Heart right ventricle (tissue), 16 donors: ENCODE measurements at regions not wholly inside any gene's neighbourhood (a gene's known extent, or its start where the extent isn't known, plus 50 kb on each side); places are given as distances from the start of the nearest gene placed in this dataset.

Experiments
- ATAC-seq, 8 donors: fragments of 200-7000 bp; cut with Tn5 transposase; one replicate each; pipeline ENCODE4 v1.9.1; 2020; ENCODE audit warnings: mild to moderate bottlenecking in 8 of 8, moderate library complexity in 8 of 8, moderate number of reproducible peaks in 1 of 8
- DNase-seq, 2 donors: peaks; one replicate each; pipeline ENCODE4 v3.0.0-alpha.2; 2020
- H3K27ac ChIP-seq, 10 donors: fragments of 200-600 bp; sonication (generic) in 2 of 10; one replicate each; pipeline versions ENCODE4 v1.5.0 to v1.8.0; 2020 to 2022; ENCODE audit warnings: mild to moderate bottlenecking in 3 of 10
- H3K27me3 ChIP-seq, 7 donors: fragments of 200-600 bp; one replicate each; pipeline ENCODE4 v1.8.0; 2021 to 2022; ENCODE audit warnings: mild to moderate bottlenecking in 2 of 7
- H3K36me3 ChIP-seq, 9 donors: fragments of 200-600 bp; sonication (generic) in 1 of 9; one replicate each; pipeline versions ENCODE4 v1.5.0 to v1.8.0; 2020 to 2022; ENCODE audit warnings: mild to moderate bottlenecking in 2 of 9
- H3K4me1 ChIP-seq, 9 donors: fragments of 200-600 bp; sonication (generic) in 1 of 9; one replicate each; pipeline versions ENCODE4 v1.5.0 to v1.8.0; 2020 to 2022; ENCODE audit warnings: mild to moderate bottlenecking in 4 of 9
- H3K4me3 ChIP-seq, 10 donors: fragments of 200-600 bp; sonication (generic) in 2 of 10; one replicate each; pipeline versions ENCODE4 v1.5.0 to v1.8.0; 2020 to 2022; ENCODE audit warnings: mild to moderate bottlenecking in 7 of 10, moderate library complexity in 2 of 10
- H3K9me3 ChIP-seq, 11 donors: fragments of 200-600 bp in 10 of 11; sonication (generic) in 2 of 11; one replicate each; pipeline versions ENCODE4 v1.5.0 to v1.8.0; 2013 to 2022; ENCODE audit warnings: mild to moderate bottlenecking in 2 of 11, control low read depth in 1 of 11, moderate library complexity in 1 of 11
- CTCF ChIP-seq, 9 donors: fragments of 200-600 bp; sonication (generic) in 2 of 9; IDR thresholded peaks; one replicate each; pipeline versions ENCODE4 v1.5.0 to v1.8.0; 2021 to 2022; ENCODE audit warnings: antibody characterized with exemption in 9 of 9, mild to moderate bottlenecking in 5 of 9, moderate library complexity in 1 of 9
- WGBS, 2 donors: extraction: QIAGEN DNeasy Blood & Tissue Kit; methylation state at CpG; one replicate each; pipeline ENCODE4 v1.1.7; 2013; ENCODE audit warnings: inconsistent platforms in 1 of 2; 5-methylcytosine and 5-hydroxymethylcytosine counted together
- intact Hi-C, 10 donors: fragments of 100-400 bp; cut with DNase I; formaldehyde crosslinking; loops; one replicate each; pipeline versions ENCODE4 v1.11.1 to v1.14.2; 2022
- donor health status: Arrhythmogenic right ventricular cardiomyopathy.
- donor health status: ischemic (EF 13 %, LVEDD 7.1; RV severe dilation, severe dysfunction).
- donor health status: healthy with polysubstance abuse.
- donor health status: DM: no; HTN: yes; CAD: no.
- donor health status: DM: no; HTN: no; CAD: no.
- donor health status: ischemic (EF 25% LVEDD 6.9; RV normal size, moderate dysfunction).
- donor health status: ischemic (EF 25% LVEDD 5.7; RV mildly dilated, moderate dysfunction).
- donor health status: healthy.
- donor health status: DM: yes; HTN: yes; CAD: no.
- donor health status: Ischemic cardiomyopathy.
- donor health status: ischemic (EF 35%, LVEDD 5.7; RV mildly dilated, moderate dysfunction).
- donor health status: nonischemic (EF 11% LVEDD 7.7; RV severe dilation, severe dysfunction).
- donor health status: DM: yes; HTN: yes; CAD: no.
- donor health status: PGD.
- donor health status: ischemic (EF 29% LVEDD 5.4; RV normal size, mild dysfunction).
- donor health status: nonischemic (EF 23%, LVEDD 6.1; RV moderate dilation, normal function).

- no peak overlapping the region for H3K27ac ChIP-seq
- H3K36me3 ChIP-seq, result no peaks in the 10 kb centered on the region
- peaks cover 0 to 15% (median 0%) of the 10 kb centered on the region in 11 donors for H3K9me3 ChIP-seq
- no peak for TF ChIP-seq CTCF (IDR thresholded peaks at IDR 0.05)
- ATAC-seq (no peak), DNase-seq (no peak)
- 51 to 53% methylated on average over 8 of the region's 8 CpGs for WGBS, 2 donors
- peaks cover 0 to 36% (median 17%) of the 10 kb centered on the region in 7 donors for H3K27me3 ChIP-seq
- H3K4me3 ChIP-seq, result no peak overlapping the region
- H3K4me1 ChIP-seq, result no peaks in the 10 kb centered on the region
- intact Hi-C loops, result no loop called here
Measured at GRCh38 chr5:2125171-2125900, 242.6 kb upstream of the IRX4 start.

GRCh38 chr5:2124434-2125170 lies 241.9 kb upstream of the IRX4 start:
- WGBS, 2 donors, result 83 to 88% methylated on average over 14 of the region's 14 CpGs
- DNase-seq (no peak), ATAC-seq (no peak)
- no peak for TF ChIP-seq CTCF (IDR thresholded peaks at IDR 0.05)
- H3K27ac ChIP-seq, result no peak overlapping the region
- no peaks in the 10 kb centered on the region for H3K36me3 ChIP-seq
- intact Hi-C loops, result no loop called here
- H3K27me3 ChIP-seq, result peaks cover 0 to 30% (median 19%) of the 10 kb centered on the region in 7 donors
- no peak overlapping the region for H3K4me3 ChIP-seq
- H3K9me3 ChIP-seq, result peaks cover 0 to 15% (median 0%) of the 10 kb centered on the region in 11 donors
- H3K4me1 ChIP-seq, result no peaks in the 10 kb centered on the region

GRCh38 chr5:2123874-2124273 lies 241.1 kb upstream of the IRX4 start:
- Histone ChIP-seq H3K27ac (no peak overlapping the region), H3K9me3 (peaks cover 0 to 15% (median 0%) of the 10 kb centered on the region in 11 donors), H3K4me3 (no peak overlapping the region), H3K27me3 (peaks cover 0 to 23% (median 15%) of the 10 kb centered on the region in 7 donors), H3K4me1 (no peaks in the 10 kb centered on the region), H3K36me3 (no peaks in the 10 kb centered on the region)
- DNase-seq (no peak), ATAC-seq (no peak)
- WGBS, 2 donors, result 86 to 91% methylated on average over 7 of the region's 7 CpGs
- TF ChIP-seq CTCF (IDR thresholded peaks at IDR 0.05), result no peak
- intact Hi-C loops, result no loop called here

- 79 to 85% methylated on average over 4 of the region's 4 CpGs for WGBS, 2 donors
- intact Hi-C loops, result no loop called here
- Histone ChIP-seq H3K27me3 (peaks cover 0 to 12% (median 3%) of the 10 kb centered on the region in 7 donors), H3K4me1 (no peaks in the 10 kb centered on the region), H3K27ac (no peak overlapping the region), H3K9me3 (peaks cover 0 to 15% (median 0%) of the 10 kb centered on the region in 11 donors), H3K4me3 (no peak overlapping the region), H3K36me3 (no peaks in the 10 kb centered on the region)
- no peak for TF ChIP-seq CTCF (IDR thresholded peaks at IDR 0.05)
- ATAC-seq, result no peak
- no peak for DNase-seq
Measured at GRCh38 chr5:2120361-2120760, 237.6 kb upstream of the IRX4 start.
